Uterus (tissue), 2 donors: ENCODE measurements at regions not wholly inside any gene's neighbourhood (a gene's known extent, or its start where the extent isn't known, plus 50 kb on each side); places are given as distances from the start of the nearest gene placed in this dataset.

Experiments
- CTCF ChIP-seq, 4 experiments: fragments of 200-600 bp in 2 of 4; fragments of 450-650 bp in 2 of 4; sonication (generic) in 2 of 4; IDR thresholded peaks; one replicate each; pipeline ENCODE4 v1.5.1; 2016 to 2019; ENCODE audit warnings: antibody characterized with exemption in 4 of 4, mild to moderate bottlenecking in 2 of 4, moderate library complexity in 1 of 4
- POLR2A ChIP-seq, 2 donors: fragments of 450-650 bp; IDR thresholded peaks; one replicate each; pipeline ENCODE4 v1.6.1; 2016; ENCODE audit warnings: antibody characterized with exemption in 2 of 2, mild to moderate bottlenecking in 1 of 2, moderate library complexity in 1 of 2

- TF ChIP-seq CTCF (IDR thresholded peaks at IDR 0.05) (no peak), POLR2A (IDR thresholded peaks at IDR 0.05) (no peak)
These were observed 94.4 kb upstream of the NEBL start for GRCh38 chr10:20991526-20991925.
